Large intestine (tissue), 3 donors: ENCODE measurements at regions not wholly inside any gene's neighbourhood (a gene's known extent, or its start where the extent isn't known, plus 50 kb on each side); places are given as distances from the start of the nearest gene placed in this dataset.

Experiments used
- DNase-seq, 2 donors: peaks; one replicate each; pipeline versions ENCODE4 v3.0.0 to v3.0.0-alpha.2; 2013
- H3K27ac ChIP-seq: one replicate; pipeline ENCODE4 v1.5.1; 2013; ENCODE audit warnings: low read length
- H3K27me3 ChIP-seq: 2 replicates; pipeline ENCODE4 v1.6.1; 2013; ENCODE audit warnings: low read length; ENCODE audit not compliant: control insufficient read depth, insufficient read depth
- H3K36me3 ChIP-seq: 2 replicates; pipeline ENCODE4 v1.6.1; 2013; ENCODE audit warnings: low read length; ENCODE audit not compliant: control insufficient read depth, insufficient read depth
- H3K4me1 ChIP-seq: one replicate; pipeline ENCODE4 v1.6.1; 2013; ENCODE audit warnings: low read length; ENCODE audit not compliant: control insufficient read depth, insufficient read depth
- H3K4me3 ChIP-seq: one replicate; pipeline ENCODE4 v1.5.1; 2013; ENCODE audit warnings: low read length
- H3K9me3 ChIP-seq: one replicate; pipeline ENCODE4 v1.6.1; 2013; ENCODE audit warnings: mild to moderate bottlenecking, low read depth, low read length, moderate library complexity; ENCODE audit not compliant: control insufficient read depth
- WGBS: methylation state at CpG from one replicate; pipeline ENCODE4 v1.1.5; 2013; ENCODE audit warnings: low lambda C conversion rate; ENCODE audit not compliant: insufficient coverage; 5-methylcytosine and 5-hydroxymethylcytosine counted together

DNA sequence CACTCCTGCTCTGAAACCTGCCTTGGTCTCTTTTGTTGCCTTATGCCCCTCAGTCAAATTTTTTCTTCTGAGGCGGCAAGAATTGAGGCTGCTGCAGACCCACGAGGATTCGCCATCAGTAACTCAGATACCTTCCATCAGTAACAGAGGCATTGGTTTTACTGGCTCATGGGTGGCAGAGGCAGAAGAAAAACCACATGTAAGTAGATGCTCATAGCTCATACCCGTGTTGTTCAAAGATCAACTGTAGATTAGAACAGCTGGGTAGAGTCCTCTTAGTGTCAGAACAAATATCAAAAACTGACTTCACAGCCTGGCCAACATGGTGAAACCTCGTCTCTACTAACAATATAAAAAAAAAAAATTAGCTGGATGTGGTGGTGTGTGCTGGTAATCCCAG is 598.0 kb upstream of the SOX11 start:
- no peaks in the 10 kb centered on the region for H3K36me3 ChIP-seq
- no peak overlapping the region for H3K4me3 ChIP-seq
- no CpG with 5 or more reads among the region's 5 CpGs for WGBS
- no peaks in the 10 kb centered on the region for H3K4me1 ChIP-seq
- H3K9me3 ChIP-seq, result no peaks in the 10 kb centered on the region
- DNase-seq, result no peak
- no peak overlapping the region for H3K27ac ChIP-seq
- H3K27me3 ChIP-seq, result no peaks in the 10 kb centered on the region

DNA sequence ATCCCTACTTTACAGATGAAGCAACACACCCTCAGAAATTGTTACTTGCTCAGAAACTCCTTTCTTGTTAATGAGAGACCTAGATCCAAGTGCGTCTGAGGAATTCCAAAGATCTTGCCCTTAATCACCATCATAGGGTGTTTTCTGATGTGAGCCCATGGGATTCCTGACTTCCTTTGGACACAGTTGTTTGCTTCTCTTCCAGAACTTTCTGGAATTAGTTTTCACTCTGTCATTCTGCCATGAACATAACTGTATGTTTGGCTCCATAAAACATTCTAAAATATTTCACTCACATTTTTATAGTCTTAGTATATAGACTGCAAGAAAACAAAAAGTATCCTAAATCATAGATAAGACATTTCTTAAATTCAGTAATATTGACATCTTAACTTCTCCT is 593.9 kb upstream of the SOX11 start:
- no peaks in the 10 kb centered on the region for H3K27me3 ChIP-seq
- no peaks in the 10 kb centered on the region for H3K9me3 ChIP-seq
- DNase-seq, result no peak
- no peaks in the 10 kb centered on the region for H3K4me1 ChIP-seq
- H3K36me3 ChIP-seq, result no peaks in the 10 kb centered on the region
- H3K4me3 ChIP-seq, result no peak overlapping the region
- H3K27ac ChIP-seq, result no peak overlapping the region
- WGBS, result no CpG with 5 or more reads among the region's 1 CpG

DNA sequence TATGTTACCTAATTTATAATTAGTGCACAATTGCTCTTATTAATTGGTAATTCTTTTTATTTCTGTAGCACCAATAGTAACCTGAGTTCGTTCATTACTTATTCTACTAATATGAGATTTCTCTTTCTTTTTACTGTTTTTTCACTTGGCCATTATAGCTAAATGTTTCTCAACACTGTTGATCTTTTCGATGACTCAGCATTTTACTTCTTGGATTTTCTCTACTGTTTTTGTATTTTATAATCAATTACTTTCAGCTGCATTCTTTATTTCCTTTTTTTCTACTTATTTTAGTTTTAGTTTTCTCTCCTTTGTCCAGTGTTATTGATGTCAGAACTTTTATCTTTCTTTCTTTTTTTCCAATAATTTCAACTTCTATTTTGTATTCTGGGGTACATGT is 589.4 kb upstream of the SOX11 start:
- Histone ChIP-seq H3K4me1 (no peaks in the 10 kb centered on the region), H3K27me3 (no peaks in the 10 kb centered on the region), H3K27ac (no peak overlapping the region), H3K36me3 (no peaks in the 10 kb centered on the region), H3K9me3 (no peaks in the 10 kb centered on the region), H3K4me3 (no peak overlapping the region)
- WGBS, result 100% methylated on average over 2 of the region's 2 CpGs
- DNase-seq, result no peak

DNA sequence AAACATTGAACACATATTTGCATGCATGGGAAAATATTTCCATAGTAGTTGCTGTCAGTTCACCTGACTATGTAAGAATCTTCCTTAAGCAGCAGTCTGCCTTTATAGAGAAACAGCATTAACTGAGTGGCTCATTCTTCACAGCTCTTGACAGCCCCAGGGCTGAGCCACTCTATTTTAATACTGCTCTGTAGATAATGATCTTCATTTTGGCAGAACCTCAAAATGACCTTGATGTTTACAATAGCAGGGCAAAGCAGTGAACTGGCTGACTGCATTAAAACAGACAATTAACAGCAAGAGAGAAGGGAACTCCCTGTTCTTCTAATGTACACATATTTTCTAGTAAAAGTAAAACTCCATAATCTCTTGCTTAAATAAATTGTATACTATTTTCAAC is 580.6 kb upstream of the SOX11 start:
- DNase-seq, result no peak
- Histone ChIP-seq H3K27me3 (no peaks in the 10 kb centered on the region), H3K9me3 (no peaks in the 10 kb centered on the region), H3K27ac (no peak overlapping the region), H3K36me3 (no peaks in the 10 kb centered on the region), H3K4me3 (no peak overlapping the region), H3K4me1 (no peaks in the 10 kb centered on the region)

DNA sequence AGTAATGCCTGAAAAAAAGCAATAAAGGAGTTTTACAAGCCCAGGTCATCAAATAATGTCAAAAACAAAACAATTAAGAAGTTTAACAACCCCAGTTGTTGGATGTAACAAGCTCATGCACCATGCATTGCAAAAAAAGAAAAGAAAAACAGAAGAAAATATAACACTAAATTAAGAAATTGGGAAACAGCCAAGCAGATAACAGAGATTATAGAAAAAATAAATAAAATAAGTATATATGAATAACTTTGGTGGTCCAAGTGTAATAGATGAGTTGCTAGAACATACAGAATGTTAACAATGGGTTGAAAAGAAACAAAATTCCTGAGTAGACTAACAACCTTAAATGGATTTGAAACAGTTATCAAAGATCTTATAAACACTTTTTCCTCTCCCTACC is 573.1 kb upstream of the SOX11 start:
- no peak for DNase-seq
- Histone ChIP-seq H3K4me3 (no peak overlapping the region), H3K4me1 (no peaks in the 10 kb centered on the region), H3K27ac (no peak overlapping the region), H3K9me3 (no peaks in the 10 kb centered on the region), H3K27me3 (no peaks in the 10 kb centered on the region), H3K36me3 (no peaks in the 10 kb centered on the region)

DNA sequence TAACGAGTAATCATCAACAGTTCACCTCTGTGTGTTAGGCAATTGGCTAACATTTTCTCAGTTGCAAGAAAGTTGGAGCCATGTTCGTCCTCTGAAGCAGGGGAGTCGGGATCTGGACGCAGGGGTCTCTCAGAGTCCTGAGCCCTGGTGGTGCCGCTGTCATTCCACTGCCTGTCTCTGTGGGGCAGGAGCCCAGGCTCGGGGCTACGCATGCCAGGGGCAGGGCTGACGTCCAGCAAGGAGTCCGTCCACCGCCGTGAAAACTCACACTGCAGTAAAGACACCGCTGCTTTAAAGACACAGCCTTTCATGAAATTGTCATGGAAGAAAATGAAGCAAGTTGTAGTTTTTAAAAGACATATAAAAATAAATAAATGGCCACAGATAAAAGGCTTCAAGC is 571.1 kb upstream of the SOX11 start:
- 0% methylated on average over 1 of the region's 12 CpGs for WGBS
- H3K27me3 ChIP-seq, result no peaks in the 10 kb centered on the region
- H3K27ac ChIP-seq, result no peak overlapping the region

DNA sequence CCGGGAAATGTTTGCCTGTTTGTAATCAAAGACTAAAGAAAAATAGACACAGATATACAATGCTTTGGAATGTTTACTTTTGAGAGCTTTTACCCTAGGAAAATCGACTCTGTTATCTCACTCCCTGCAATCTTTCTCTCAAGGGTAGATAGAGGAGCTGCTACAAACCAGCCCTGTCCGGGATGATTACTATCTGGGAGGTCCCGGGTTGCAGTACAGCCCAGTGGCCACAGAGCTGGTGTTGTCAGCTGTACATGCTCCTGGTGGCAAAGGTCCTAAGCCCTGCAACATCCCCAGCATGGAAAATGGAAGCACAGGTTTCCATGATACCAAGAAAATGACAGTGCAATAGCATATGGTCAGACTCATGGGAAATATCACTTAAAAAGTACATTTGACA is 570.5 kb upstream of the SOX11 start:
- no peak for DNase-seq
- no peaks in the 10 kb centered on the region for H3K4me1 ChIP-seq
- no peaks in the 10 kb centered on the region for H3K36me3 ChIP-seq
- no peaks in the 10 kb centered on the region for H3K9me3 ChIP-seq
- WGBS, result 0% methylated on average over 1 of the region's 4 CpGs
- H3K4me3 ChIP-seq, result no peak overlapping the region
- H3K27ac ChIP-seq, result no peak overlapping the region
- no peaks in the 10 kb centered on the region for H3K27me3 ChIP-seq

More for the DNA sequence above, 571.1 kb upstream of the SOX11 start:
- no peaks in the 10 kb centered on the region for H3K4me1 ChIP-seq
- H3K4me3 ChIP-seq, result no peak overlapping the region
- no peaks in the 10 kb centered on the region for H3K9me3 ChIP-seq
- no peak for DNase-seq
- H3K36me3 ChIP-seq, result no peaks in the 10 kb centered on the region

DNA sequence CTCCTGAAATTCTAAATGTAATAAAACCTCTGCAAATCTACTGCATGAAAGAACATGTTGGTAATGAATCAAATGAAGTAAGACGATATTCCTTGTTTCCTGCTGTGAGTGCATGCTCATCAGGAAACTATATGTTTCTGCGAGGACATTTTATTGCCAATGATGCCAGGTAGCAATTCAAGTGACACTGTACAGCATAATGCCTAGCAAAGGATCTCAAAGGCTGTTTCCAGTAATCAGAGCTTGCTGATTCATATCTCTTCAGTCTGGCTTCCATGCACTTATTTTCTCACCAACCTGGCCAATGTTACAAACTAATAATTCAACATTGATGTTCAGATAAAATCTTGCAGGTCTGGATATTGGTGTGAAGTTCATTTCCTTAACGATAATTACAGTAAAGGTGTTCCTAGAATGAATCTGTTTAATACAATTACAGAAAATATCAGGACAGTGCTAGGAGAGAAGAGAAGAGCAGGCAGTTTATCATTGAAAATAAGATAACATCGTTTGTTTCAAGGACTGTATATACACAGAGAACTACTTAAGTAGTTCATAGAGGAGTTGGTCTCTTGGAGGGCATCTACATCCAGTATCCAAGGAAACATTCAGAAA is 568.5 kb upstream of the SOX11 start:
- Histone ChIP-seq H3K27me3 (no peaks in the 10 kb centered on the region), H3K4me1 (no peaks in the 10 kb centered on the region), H3K27ac (no peak overlapping the region), H3K9me3 (no peaks in the 10 kb centered on the region), H3K4me3 (no peak overlapping the region), H3K36me3 (no peaks in the 10 kb centered on the region)
- WGBS, result 36% methylated on average over 2 of the region's 4 CpGs
- DNase-seq, result no peak

DNA sequence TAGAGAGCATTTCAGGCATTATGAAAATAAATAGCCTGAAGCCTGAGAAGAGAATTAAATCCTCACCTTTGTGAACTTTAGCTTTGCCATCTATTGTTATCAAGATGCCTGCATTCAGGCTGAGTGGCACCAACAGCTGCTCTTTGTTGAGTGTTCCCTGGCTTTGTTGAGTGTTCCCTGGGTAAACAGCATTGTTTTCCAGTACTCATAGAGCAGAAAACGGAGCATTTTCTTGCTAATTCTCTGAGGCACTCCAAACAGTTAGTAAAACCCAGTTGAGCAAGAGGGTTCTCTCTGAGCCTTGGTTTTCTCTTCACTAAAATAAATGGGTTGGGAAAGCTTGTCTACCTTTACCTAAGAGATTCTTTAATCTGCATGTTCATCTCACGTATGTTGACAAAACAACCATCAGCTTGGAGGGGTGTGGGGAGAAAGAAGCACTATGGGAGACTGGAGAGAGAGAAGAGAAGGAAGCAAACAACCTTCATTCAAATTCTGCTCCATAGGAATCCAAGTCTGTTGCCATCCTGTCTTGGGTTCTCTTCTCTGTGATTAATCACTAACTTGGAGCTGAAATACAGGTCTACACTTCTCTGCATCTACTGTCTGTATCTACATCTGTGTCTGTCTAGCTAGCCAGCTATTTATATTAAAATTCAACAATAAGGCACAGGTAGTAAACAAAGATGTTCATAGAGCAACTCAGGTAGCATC is 567.0 kb upstream of the SOX11 start:
- no peak overlapping the region for H3K27ac ChIP-seq
- H3K27me3 ChIP-seq, result no peaks in the 10 kb centered on the region
- no peaks in the 10 kb centered on the region for H3K4me1 ChIP-seq
- DNase-seq, result no peak
- H3K36me3 ChIP-seq, result no peaks in the 10 kb centered on the region
- H3K9me3 ChIP-seq, result no peaks in the 10 kb centered on the region
- H3K4me3 ChIP-seq, result no peak overlapping the region
- no CpG with 5 or more reads among the region's 2 CpGs for WGBS

DNA sequence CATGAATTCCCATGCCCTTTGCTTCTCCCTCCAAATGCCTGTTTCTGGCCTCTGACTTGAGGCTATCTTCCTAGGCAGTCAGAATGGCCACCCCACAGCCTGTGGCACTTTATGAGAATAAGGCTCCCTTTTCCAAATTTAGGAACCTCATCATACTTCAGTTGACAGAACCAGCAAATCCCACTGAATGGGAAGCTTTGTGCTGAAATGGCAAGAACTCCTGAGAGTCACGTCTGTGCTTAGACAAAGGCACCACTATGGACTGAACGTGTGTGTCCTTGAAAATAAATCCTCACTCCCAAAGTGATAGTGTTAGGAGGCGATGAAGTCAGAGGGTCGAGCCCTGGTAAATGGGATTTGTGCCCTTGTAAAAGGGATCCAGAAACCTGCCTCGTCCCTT is 559.9 kb upstream of the SOX11 start:
- H3K27ac ChIP-seq, result no peak overlapping the region
- H3K4me1 ChIP-seq, result no peaks in the 10 kb centered on the region
- H3K4me3 ChIP-seq, result no peak overlapping the region
- no peaks in the 10 kb centered on the region for H3K27me3 ChIP-seq
- H3K9me3 ChIP-seq, result peaks cover 11% of the 10 kb centered on the region
- H3K36me3 ChIP-seq, result no peaks in the 10 kb centered on the region
- DNase-seq, result no peak
- WGBS, result no CpG with 5 or more reads among the region's 5 CpGs

DNA sequence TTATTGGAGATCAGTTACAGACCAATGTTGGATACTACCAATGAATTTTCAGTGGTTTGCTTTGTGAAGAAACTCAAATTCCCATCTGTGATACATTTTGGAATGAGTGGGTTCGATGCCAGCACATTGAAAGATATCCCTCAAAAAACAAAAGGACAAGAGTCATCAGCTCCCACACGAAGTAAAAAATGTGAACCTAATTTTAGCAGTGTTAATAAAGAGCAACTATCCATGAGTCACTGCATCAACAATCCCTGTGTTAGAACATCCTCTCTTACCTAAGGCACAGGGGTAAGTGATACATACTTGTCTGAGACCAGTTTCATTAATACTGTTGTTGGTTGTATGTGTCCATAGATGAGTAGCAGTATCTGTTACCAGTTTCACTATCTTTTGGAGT is 551.8 kb upstream of the SOX11 start:
- peaks cover 5% of the 10 kb centered on the region for H3K9me3 ChIP-seq
- H3K27ac ChIP-seq, result no peak overlapping the region
- no peaks in the 10 kb centered on the region for H3K27me3 ChIP-seq
- no peaks in the 10 kb centered on the region for H3K36me3 ChIP-seq
- no CpG with 5 or more reads among the region's 2 CpGs for WGBS
- H3K4me1 ChIP-seq, result no peaks in the 10 kb centered on the region
- H3K4me3 ChIP-seq, result no peak overlapping the region
- no peak for DNase-seq
